Suprapubic skin (tissue), 4 donors: ENCODE measurements at regions not wholly inside any gene's neighbourhood (a gene's known extent, or its start where the extent isn't known, plus 50 kb on each side); places are given as distances from the start of the nearest gene placed in this dataset.

Source experiments
- DNase-seq, 2 donors: peaks; one replicate each; pipeline ENCODE4 v3.0.0-alpha.2; 2019; ENCODE audit warnings: low spot score in 2 of 2
- H3K27ac ChIP-seq: fragments of 200-600 bp; sonication (generic); one replicate; pipeline ENCODE4 v1.5.1; 2019
- H3K27me3 ChIP-seq: fragments of 200-600 bp; sonication (generic); one replicate; pipeline ENCODE4 v1.5.1; 2019
- H3K36me3 ChIP-seq: fragments of 200-600 bp; sonication (generic); one replicate; pipeline ENCODE4 v1.5.1; 2019
- H3K4me1 ChIP-seq: fragments of 200-600 bp; sonication (generic); one replicate; pipeline ENCODE4 v1.5.1; 2019
- H3K4me3 ChIP-seq: fragments of 200-600 bp; sonication (generic); one replicate; pipeline ENCODE4 v1.5.1; 2019; ENCODE audit warnings: mild to moderate bottlenecking
- H3K9me3 ChIP-seq: fragments of 200-600 bp; sonication (generic); one replicate; pipeline ENCODE4 v1.5.1; 2019
- CTCF ChIP-seq, 2 donors: fragments of 200-600 bp in 1 of 2; fragments of 450-650 bp in 1 of 2; sonication (generic) in 1 of 2; IDR thresholded peaks; one replicate each; pipeline ENCODE4 v1.5.1; 2016 to 2019; ENCODE audit warnings: antibody characterized with exemption in 2 of 2, mild to moderate bottlenecking in 1 of 2, moderate library complexity in 1 of 2
- EP300 ChIP-seq: sonication (generic); formaldehyde crosslinking; IDR thresholded peaks from one replicate; pipeline ENCODE4 v1.6.1; 2017; ENCODE audit warnings: antibody characterized with exemption
- POLR2A ChIP-seq, 2 donors: fragments of 450-650 bp; IDR thresholded peaks; one replicate each; pipeline ENCODE4 v1.6.1; 2017; ENCODE audit warnings: antibody characterized with exemption in 2 of 2, mild to moderate bottlenecking in 2 of 2, moderate library complexity in 2 of 2
- POLR2AphosphoS5 ChIP-seq, 3 donors: sonication (generic); formaldehyde crosslinking; IDR thresholded peaks; one replicate each; pipeline ENCODE4 v1.6.1; 2017; ENCODE audit warnings: antibody characterized with exemption in 3 of 3
- WGBS: methylation state at CpG from one replicate; pipeline ENCODE4 v1.1.5; 2018; 5-methylcytosine and 5-hydroxymethylcytosine counted together

- Histone ChIP-seq H3K4me3 (no peak overlapping the region), H3K27ac (no peak overlapping the region), H3K4me1 (peaks cover 6% of the 10 kb centered on the region), H3K36me3 (no peaks in the 10 kb centered on the region), H3K9me3 (no peaks in the 10 kb centered on the region), H3K27me3 (no peaks in the 10 kb centered on the region)
- WGBS, result 63% methylated on average over 4 of the region's 4 CpGs
- TF ChIP-seq POLR2A (IDR thresholded peaks at IDR 0.05) (no peak), POLR2AphosphoS5 (IDR thresholded peaks at IDR 0.05) (no peak)
- DNase-seq, result no peak
These were observed 104.8 kb downstream of the ASB7 start for GRCh38 chr15:100707229-100707628.

GRCh38 chr15:100708916-100709315 is 106.5 kb downstream of the ASB7 start:
- H3K27ac ChIP-seq, result no peak overlapping the region
- H3K27me3 ChIP-seq, result no peaks in the 10 kb centered on the region
- no peaks in the 10 kb centered on the region for H3K9me3 ChIP-seq
- H3K4me3 ChIP-seq, result no peak overlapping the region
- no peak for DNase-seq
- H3K36me3 ChIP-seq, result no peaks in the 10 kb centered on the region
- 87% methylated on average over 3 of the region's 3 CpGs for WGBS
- TF ChIP-seq POLR2AphosphoS5 (IDR thresholded peaks at IDR 0.05), result no peak
- TF ChIP-seq POLR2A (IDR thresholded peaks at IDR 0.05), result no peak
- TF ChIP-seq CTCF (IDR thresholded peaks at IDR 0.05), result no peak
- TF ChIP-seq EP300, result no peak
- H3K4me1 ChIP-seq, result peaks cover 18% of the 10 kb centered on the region

DNA sequence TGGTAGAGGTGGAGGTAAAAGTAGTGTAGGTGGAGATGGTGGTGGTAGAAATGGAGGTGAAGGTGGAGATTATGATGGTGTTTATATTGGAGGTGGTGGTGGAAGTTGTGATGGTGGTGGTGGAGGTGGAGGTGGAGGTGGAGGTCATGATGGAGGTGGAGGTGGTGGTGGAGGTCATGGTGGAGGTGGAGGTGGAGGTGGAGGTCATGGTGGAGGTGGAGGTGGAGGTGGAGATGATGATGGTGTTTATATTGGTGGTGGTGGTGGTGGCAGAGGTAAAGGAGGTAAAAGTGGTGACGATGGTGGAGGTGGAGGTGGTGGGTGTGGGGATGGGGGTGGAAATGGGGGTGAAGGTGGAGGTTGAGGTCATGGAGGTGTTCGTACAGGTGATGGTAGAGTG is 107.8 kb downstream of the ASB7 start:
- no peak overlapping the region for H3K27ac ChIP-seq
- H3K4me1 ChIP-seq, result peaks cover 19% of the 10 kb centered on the region
- no peak overlapping the region for H3K4me3 ChIP-seq
- no peak for DNase-seq
- no peak for TF ChIP-seq EP300
- TF ChIP-seq POLR2A (IDR thresholded peaks at IDR 0.05), result no peak
- TF ChIP-seq POLR2AphosphoS5 (IDR thresholded peaks at IDR 0.05), result no peak
- TF ChIP-seq CTCF (IDR thresholded peaks at IDR 0.05), result no peak
- H3K27me3 ChIP-seq, result no peaks in the 10 kb centered on the region
- no peaks in the 10 kb centered on the region for H3K36me3 ChIP-seq
- 50% methylated on average over 2 of the region's 2 CpGs for WGBS
- no peaks in the 10 kb centered on the region for H3K9me3 ChIP-seq

GRCh38 chr15:100710744-100711515 is 108.5 kb downstream of the ASB7 start:
- H3K9me3 ChIP-seq, result no peaks in the 10 kb centered on the region
- H3K4me1 ChIP-seq, result peaks cover 19% of the 10 kb centered on the region
- H3K27ac ChIP-seq, result no peak overlapping the region
- no peaks in the 10 kb centered on the region for H3K36me3 ChIP-seq
- DNase-seq, result peak in 1 of 2 donors; percentile 33
- no peak overlapping the region for H3K4me3 ChIP-seq
- 94% methylated on average over 16 of the region's 16 CpGs for WGBS
- TF ChIP-seq EP300 (no peak), POLR2A (IDR thresholded peaks at IDR 0.05) (no peak), POLR2AphosphoS5 (IDR thresholded peaks at IDR 0.05) (no peak), CTCF (IDR thresholded peaks at IDR 0.05) (no peak)
- no peaks in the 10 kb centered on the region for H3K27me3 ChIP-seq

DNA sequence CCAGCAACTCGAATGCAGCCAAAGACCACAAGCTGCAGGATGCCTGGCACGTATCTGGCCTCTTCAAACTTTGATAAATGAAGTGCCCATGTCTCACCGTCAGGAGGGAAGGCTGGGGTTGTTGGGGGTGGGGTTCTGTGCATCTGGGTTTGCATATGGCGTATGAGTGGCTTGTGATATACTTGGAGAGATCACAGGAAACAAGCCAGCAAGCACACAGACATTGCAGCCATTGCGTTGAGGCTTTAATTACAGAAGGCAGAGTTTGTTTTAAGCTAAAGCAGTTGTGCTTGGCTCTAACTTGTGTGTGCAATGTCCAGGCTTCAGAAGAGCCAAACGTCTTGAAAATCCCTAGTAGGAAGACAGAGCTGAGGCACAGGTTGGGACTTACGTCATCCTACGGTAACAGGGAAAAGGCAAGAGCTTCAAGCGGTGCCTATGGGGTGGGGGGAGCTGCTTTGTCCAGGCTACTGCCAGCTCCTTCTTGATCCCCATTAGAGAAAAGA is 109.2 kb downstream of the ASB7 start:
- no peaks in the 10 kb centered on the region for H3K27me3 ChIP-seq
- peaks cover 19% of the 10 kb centered on the region for H3K4me1 ChIP-seq
- H3K9me3 ChIP-seq, result no peaks in the 10 kb centered on the region
- WGBS, result 70% methylated on average over 9 of the region's 9 CpGs
- no peak overlapping the region for H3K27ac ChIP-seq
- TF ChIP-seq POLR2AphosphoS5 (IDR thresholded peaks at IDR 0.05) (no peak), POLR2A (IDR thresholded peaks at IDR 0.05) (no peak), EP300 (no peak), CTCF (IDR thresholded peaks at IDR 0.05) (no peak)
- no peak overlapping the region for H3K4me3 ChIP-seq
- DNase-seq, result no peak
- no peaks in the 10 kb centered on the region for H3K36me3 ChIP-seq
